Panc1 (cell line): ENCODE measurements at regions not wholly inside any gene's neighbourhood (a gene's known extent, or its start where the extent isn't known, plus 50 kb on each side); places are given as distances from the start of the nearest gene placed in this dataset.

Experiments
- ATAC-seq: fragments of 200-7000 bp; cut with Tn5 transposase; 2 replicates; pipeline ENCODE4 v1.9.1; 2020; ENCODE audit warnings: mild to moderate bottlenecking, moderate library complexity
- BruUV-seq: library from RNA; stranded (reverse); fragments of 400-500 nt; replicated peaks from 2 replicates; lab custom pipeline; 2021; lab: Mats Ljungman, UMichigan
- CTCF ChIA-PET: fragments of 300-600 bp; sonication (Branson Sonifier 250); formaldehyde crosslinking; loops from one replicate; lab custom pipeline; 2022; ENCODE audit warnings: antibody characterized with exemption; lab: Charles Lee
- POLR2A ChIA-PET: fragments of 300-600 bp; sonication (Branson Sonifier 250); formaldehyde crosslinking; loops from one replicate; lab custom pipeline; 2022; ENCODE audit warnings: antibody characterized with exemption; lab: Charles Lee
- DNase-seq: peaks from one replicate; pipeline ENCODE4 v3.0.0-alpha.2; 2010; ENCODE audit warnings: low read depth, low spot score
- H3K27ac ChIP-seq: 2 replicates; pipeline ENCODE4 v1.5.1; 2011; ENCODE audit warnings: mild to moderate bottlenecking, low read length, inconsistent platforms
- H3K27me3 ChIP-seq: fragments of 200-500 bp; sonication (Bioruptor generic); 2 replicates; pipeline ENCODE4 v1.6.0; 2014; ENCODE audit warnings: low read length, inconsistent platforms; ENCODE audit not compliant: control insufficient read depth, insufficient read depth
- H3K36me3 ChIP-seq: fragments of 200-500 bp; sonication (Bioruptor generic); 2 replicates; pipeline ENCODE4 v1.5.1; 2014; ENCODE audit warnings: inconsistent platforms, mild to moderate bottlenecking, low read length, moderate library complexity; ENCODE audit not compliant: control insufficient read depth, insufficient read depth
- H3K4me1 ChIP-seq: 2 replicates; pipeline ENCODE4 v1.5.1; 2011; ENCODE audit warnings: inconsistent platforms, mild to moderate bottlenecking, low read length, moderate library complexity; ENCODE audit not compliant: control insufficient read depth, insufficient read depth
- H3K4me3 ChIP-seq, 2 experiments: 2 replicates each; pipeline ENCODE4 v1.5.1; 2011 to 2012; ENCODE audit warnings: low read depth in 2 of 2, low read length in 2 of 2, mild to moderate bottlenecking in 2 of 2, inconsistent platforms in 1 of 2, moderate library complexity in 1 of 2
- H3K9me3 ChIP-seq: fragments of 200-500 bp; sonication (Bioruptor generic); 2 replicates; pipeline ENCODE4 v1.5.1; 2014; ENCODE audit warnings: low read depth, mild to moderate bottlenecking, inconsistent platforms, low read length, moderate library complexity; ENCODE audit not compliant: control insufficient read depth, insufficient read depth
- POLR2AphosphoS5 ChIP-seq: IDR thresholded peaks from 2 replicates; pipeline ENCODE4 v1.6.1; 2012; ENCODE audit warnings: mild to moderate bottlenecking, low read depth, low read length, moderate library complexity
- SIN3A ChIP-seq: IDR thresholded peaks from 2 replicates; pipeline ENCODE4 v1.6.1; 2012; ENCODE audit warnings: low read depth, mild to moderate bottlenecking, low read length, moderate library complexity, borderline replicate concordance; ENCODE audit not compliant: insufficient read depth
- TCF7L2 ChIP-seq: IDR thresholded peaks from 2 replicates; pipeline ENCODE4 v1.6.1; 2011; ENCODE audit warnings: mild to moderate bottlenecking, low read depth, low read length, inconsistent platforms
- in situ Hi-C: cut with HindIII; loops from 2 replicates; pipeline ENCODE4 v1.10.0; 2016; ENCODE audit warnings: low sequenced_read_pairs, low pct_unique_long_range_greater_than_20kb
- intact Hi-C: fragments of 100-400 bp; cut with micrococcal nuclease; formaldehyde crosslinking; loops from one replicate; pipeline ENCODE4 v1.10.0; 2022; ENCODE audit not compliant: unreplicated experiment
- TF ChIP-seq, protein P1 (sequence below): fragments of 450-650 bp; IDR thresholded peaks from 2 replicates; pipeline ENCODE4 v1.5.1; 2017; ENCODE audit warnings: mild to moderate bottlenecking
- TF ChIP-seq, protein P2 (sequence below), 2 experiments: IDR thresholded peaks; 2 replicates each; pipeline ENCODE4 v1.6.1; 2011 to 2012; ENCODE audit warnings: low read depth in 2 of 2, control low read depth in 1 of 2, low read length in 1 of 2, mild to moderate bottlenecking in 1 of 2, moderate library complexity in 1 of 2; ENCODE audit not compliant: insufficient read depth in 1 of 2

DNA sequence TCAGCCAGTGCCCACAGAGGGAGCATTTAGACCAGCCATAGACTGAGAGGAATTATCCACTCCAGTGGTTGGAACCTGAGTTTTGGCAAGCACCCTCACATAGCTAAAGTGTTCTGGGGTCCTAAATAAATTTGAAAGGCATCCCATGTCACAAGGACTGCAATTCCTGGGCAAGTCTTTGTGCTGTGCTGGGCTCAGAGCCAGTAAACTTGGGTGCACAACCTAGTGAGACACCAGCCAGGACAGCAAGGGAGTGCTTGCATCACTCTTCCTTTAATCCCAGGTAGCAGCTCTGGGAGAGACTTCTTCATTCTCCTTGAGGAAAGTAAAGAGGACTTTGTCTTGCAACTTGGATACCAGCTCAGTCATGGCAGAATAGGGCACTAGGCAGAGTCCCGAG is 142.0 kb upstream of the FSCB start:
- H3K9me3 ChIP-seq = no peaks in the 10 kb centered on the region
- no peak overlapping the region for H3K4me3 ChIP-seq
- DNase-seq (no peak), ATAC-seq (no peak)
- no TSS peak for BruUV-seq
- no peaks in the 10 kb centered on the region for H3K27me3 ChIP-seq
- ChIA-PET CTCF (no interaction called here), POLR2A (no interaction called here)
- in situ Hi-C loops = no loop called here
- no peak overlapping the region for H3K27ac ChIP-seq
- no peak for TF ChIP-seq SIN3A
- TF ChIP-seq TCF7L2 = no peak
- TF ChIP-seq, protein P1, sequence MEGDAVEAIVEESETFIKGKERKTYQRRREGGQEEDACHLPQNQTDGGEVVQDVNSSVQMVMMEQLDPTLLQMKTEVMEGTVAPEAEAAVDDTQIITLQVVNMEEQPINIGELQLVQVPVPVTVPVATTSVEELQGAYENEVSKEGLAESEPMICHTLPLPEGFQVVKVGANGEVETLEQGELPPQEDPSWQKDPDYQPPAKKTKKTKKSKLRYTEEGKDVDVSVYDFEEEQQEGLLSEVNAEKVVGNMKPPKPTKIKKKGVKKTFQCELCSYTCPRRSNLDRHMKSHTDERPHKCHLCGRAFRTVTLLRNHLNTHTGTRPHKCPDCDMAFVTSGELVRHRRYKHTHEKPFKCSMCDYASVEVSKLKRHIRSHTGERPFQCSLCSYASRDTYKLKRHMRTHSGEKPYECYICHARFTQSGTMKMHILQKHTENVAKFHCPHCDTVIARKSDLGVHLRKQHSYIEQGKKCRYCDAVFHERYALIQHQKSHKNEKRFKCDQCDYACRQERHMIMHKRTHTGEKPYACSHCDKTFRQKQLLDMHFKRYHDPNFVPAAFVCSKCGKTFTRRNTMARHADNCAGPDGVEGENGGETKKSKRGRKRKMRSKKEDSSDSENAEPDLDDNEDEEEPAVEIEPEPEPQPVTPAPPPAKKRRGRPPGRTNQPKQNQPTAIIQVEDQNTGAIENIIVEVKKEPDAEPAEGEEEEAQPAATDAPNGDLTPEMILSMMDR = no peak
- no peak for TF ChIP-seq POLR2AphosphoS5
- TF ChIP-seq, protein P2, sequence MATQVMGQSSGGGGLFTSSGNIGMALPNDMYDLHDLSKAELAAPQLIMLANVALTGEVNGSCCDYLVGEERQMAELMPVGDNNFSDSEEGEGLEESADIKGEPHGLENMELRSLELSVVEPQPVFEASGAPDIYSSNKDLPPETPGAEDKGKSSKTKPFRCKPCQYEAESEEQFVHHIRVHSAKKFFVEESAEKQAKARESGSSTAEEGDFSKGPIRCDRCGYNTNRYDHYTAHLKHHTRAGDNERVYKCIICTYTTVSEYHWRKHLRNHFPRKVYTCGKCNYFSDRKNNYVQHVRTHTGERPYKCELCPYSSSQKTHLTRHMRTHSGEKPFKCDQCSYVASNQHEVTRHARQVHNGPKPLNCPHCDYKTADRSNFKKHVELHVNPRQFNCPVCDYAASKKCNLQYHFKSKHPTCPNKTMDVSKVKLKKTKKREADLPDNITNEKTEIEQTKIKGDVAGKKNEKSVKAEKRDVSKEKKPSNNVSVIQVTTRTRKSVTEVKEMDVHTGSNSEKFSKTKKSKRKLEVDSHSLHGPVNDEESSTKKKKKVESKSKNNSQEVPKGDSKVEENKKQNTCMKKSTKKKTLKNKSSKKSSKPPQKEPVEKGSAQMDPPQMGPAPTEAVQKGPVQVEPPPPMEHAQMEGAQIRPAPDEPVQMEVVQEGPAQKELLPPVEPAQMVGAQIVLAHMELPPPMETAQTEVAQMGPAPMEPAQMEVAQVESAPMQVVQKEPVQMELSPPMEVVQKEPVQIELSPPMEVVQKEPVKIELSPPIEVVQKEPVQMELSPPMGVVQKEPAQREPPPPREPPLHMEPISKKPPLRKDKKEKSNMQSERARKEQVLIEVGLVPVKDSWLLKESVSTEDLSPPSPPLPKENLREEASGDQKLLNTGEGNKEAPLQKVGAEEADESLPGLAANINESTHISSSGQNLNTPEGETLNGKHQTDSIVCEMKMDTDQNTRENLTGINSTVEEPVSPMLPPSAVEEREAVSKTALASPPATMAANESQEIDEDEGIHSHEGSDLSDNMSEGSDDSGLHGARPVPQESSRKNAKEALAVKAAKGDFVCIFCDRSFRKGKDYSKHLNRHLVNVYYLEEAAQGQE (IDR thresholded peaks at IDR 0.05; ENCODE audit: insufficient read depth in 1 of 2, low read depth in 2 of 2, low read length in 1 of 2) = no peak
- no peaks in the 10 kb centered on the region for H3K4me1 ChIP-seq
- intact Hi-C loops = no loop called here
- no peaks in the 10 kb centered on the region for H3K36me3 ChIP-seq

DNA sequence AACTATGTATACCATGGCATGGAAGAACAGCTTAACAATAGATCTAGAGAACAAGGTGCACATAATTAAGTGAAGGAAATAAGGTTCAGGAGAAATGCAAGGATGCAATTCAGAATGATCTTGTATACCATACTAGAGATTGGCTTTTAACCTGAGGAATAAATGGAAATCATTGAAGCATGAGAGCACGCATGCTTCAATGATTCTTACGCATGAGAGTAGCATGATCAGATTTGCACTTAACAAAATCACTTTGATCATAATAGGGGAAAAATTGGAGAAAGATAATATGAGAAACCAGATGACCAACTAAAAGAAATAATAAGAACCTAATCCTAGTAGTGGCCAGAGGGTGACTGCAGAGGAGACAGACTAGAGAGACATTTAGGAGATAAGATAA is 133.3 kb upstream of the FSCB start:
- no peak overlapping the region for H3K4me3 ChIP-seq
- no peak for DNase-seq
- H3K27me3 ChIP-seq = no peaks in the 10 kb centered on the region
- CTCF ChIA-PET = no interaction called here
- TF ChIP-seq TCF7L2 = no peak
- no peak for TF ChIP-seq SIN3A
- TF ChIP-seq, protein P2 (IDR thresholded peaks at IDR 0.05; ENCODE audit: insufficient read depth in 1 of 2, low read depth in 2 of 2, low read length in 1 of 2) = no peak
- TF ChIP-seq POLR2AphosphoS5 = no peak
- TF ChIP-seq, protein P1 = no peak
- no peaks in the 10 kb centered on the region for H3K9me3 ChIP-seq
- POLR2A ChIA-PET = interaction anchor here (0.7 kb wide), 1 partner anchor 434 kb away, joined by 3 read pairs; no protein-coding TSS in a partner anchor
- intact Hi-C loops (no loop called here), in situ Hi-C loops (no loop called here)
- BruUV-seq = no TSS peak
- no peak for ATAC-seq
- no peaks in the 10 kb centered on the region for H3K4me1 ChIP-seq
- H3K27ac ChIP-seq = no peak overlapping the region
- H3K36me3 ChIP-seq = no peaks in the 10 kb centered on the region
